ENCODE measurements at regions not wholly inside any gene's neighbourhood (a gene's known extent, or its start where the extent isn't known, plus 50 kb on each side); places are given as distances from the start of the nearest gene placed in this dataset.

DNA sequence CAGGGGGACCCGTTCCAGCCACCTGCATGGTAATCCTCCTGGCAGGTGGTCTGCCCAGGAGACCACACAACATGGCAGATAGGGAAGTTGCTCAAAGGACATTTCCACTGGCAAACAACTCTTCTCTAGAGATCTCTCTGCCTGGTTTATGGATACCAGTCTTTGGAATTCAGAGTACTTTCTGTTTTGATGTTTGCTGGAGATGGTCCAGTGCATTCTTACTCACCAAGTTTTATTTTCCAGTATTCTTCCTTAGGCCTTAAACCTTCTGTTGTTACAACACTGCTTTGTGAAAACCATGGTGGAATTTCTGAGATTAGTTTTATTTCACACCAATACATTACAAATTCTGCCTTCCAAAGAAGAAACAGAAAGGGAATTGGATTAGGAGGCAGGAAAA, 428.3 kb downstream of the FUT8 start:
- TF ChIP-seq, protein P1, sequence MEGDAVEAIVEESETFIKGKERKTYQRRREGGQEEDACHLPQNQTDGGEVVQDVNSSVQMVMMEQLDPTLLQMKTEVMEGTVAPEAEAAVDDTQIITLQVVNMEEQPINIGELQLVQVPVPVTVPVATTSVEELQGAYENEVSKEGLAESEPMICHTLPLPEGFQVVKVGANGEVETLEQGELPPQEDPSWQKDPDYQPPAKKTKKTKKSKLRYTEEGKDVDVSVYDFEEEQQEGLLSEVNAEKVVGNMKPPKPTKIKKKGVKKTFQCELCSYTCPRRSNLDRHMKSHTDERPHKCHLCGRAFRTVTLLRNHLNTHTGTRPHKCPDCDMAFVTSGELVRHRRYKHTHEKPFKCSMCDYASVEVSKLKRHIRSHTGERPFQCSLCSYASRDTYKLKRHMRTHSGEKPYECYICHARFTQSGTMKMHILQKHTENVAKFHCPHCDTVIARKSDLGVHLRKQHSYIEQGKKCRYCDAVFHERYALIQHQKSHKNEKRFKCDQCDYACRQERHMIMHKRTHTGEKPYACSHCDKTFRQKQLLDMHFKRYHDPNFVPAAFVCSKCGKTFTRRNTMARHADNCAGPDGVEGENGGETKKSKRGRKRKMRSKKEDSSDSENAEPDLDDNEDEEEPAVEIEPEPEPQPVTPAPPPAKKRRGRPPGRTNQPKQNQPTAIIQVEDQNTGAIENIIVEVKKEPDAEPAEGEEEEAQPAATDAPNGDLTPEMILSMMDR (IDR thresholded peaks at IDR 0.05) = no peak
- TF ChIP-seq POLR2AphosphoS5 (IDR thresholded peaks at IDR 0.05) = no peak
- no peak for TF ChIP-seq POLR2A (IDR thresholded peaks at IDR 0.05)
